A673 (cell line): ENCODE measurements at regions not wholly inside any gene's neighbourhood (a gene's known extent, or its start where the extent isn't known, plus 50 kb on each side); places are given as distances from the start of the nearest gene placed in this dataset.

Source experiments
- EZH2 ChIP-seq: fragments of 200-600 bp; sonication (generic); IDR thresholded peaks from 2 replicates; pipeline ENCODE4 v1.6.1; 2017; ENCODE audit warnings: borderline replicate concordance, low read depth, mild to moderate bottlenecking, mixed read lengths, antibody characterized with exemption, low read length; ENCODE audit not compliant: poor library complexity, severe bottlenecking
- TF ChIP-seq, protein P1 (sequence below): fragments of 300-800, 200-600 bp; sonication (generic); conservative IDR thresholded peaks from 2 replicates; pipeline ENCODE4 v1.5.1; 2017; ENCODE audit warnings: low read depth, mild to moderate bottlenecking, antibody characterized with exemption, low read length, moderate library complexity, mixed read lengths

GRCh38 chr12:89765959-89766824 lies 57.6 kb upstream of the ATP2B1 start:
- TF ChIP-seq, protein P1, sequence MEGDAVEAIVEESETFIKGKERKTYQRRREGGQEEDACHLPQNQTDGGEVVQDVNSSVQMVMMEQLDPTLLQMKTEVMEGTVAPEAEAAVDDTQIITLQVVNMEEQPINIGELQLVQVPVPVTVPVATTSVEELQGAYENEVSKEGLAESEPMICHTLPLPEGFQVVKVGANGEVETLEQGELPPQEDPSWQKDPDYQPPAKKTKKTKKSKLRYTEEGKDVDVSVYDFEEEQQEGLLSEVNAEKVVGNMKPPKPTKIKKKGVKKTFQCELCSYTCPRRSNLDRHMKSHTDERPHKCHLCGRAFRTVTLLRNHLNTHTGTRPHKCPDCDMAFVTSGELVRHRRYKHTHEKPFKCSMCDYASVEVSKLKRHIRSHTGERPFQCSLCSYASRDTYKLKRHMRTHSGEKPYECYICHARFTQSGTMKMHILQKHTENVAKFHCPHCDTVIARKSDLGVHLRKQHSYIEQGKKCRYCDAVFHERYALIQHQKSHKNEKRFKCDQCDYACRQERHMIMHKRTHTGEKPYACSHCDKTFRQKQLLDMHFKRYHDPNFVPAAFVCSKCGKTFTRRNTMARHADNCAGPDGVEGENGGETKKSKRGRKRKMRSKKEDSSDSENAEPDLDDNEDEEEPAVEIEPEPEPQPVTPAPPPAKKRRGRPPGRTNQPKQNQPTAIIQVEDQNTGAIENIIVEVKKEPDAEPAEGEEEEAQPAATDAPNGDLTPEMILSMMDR, result no peak
- TF ChIP-seq EZH2, result no peak
